ENCODE measurements at regions not wholly inside any gene's neighbourhood (a gene's known extent, or its start where the extent isn't known, plus 50 kb on each side); places are given as distances from the start of the nearest gene placed in this dataset.

DNA sequence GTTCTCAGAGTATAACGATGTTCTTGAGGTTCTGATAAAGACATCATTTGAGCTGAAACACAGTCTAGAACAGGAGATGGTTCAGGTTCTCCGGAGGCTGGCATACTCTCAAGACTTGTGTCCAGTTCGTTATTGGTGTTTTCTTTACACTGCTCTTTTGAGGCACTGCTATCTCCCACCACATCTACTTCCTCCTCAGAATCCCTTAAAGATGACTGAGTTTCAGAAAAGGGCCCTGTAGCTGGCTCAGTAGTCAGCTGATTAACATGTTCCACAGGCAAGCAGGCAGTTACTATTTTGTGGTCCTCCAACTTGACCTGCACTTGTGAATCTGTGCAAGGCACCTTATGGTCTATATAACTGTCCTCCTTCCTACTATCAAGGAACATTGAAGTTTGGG, 50.2 kb downstream of the ZZZ3 start:
- TF ChIP-seq, protein P1, sequence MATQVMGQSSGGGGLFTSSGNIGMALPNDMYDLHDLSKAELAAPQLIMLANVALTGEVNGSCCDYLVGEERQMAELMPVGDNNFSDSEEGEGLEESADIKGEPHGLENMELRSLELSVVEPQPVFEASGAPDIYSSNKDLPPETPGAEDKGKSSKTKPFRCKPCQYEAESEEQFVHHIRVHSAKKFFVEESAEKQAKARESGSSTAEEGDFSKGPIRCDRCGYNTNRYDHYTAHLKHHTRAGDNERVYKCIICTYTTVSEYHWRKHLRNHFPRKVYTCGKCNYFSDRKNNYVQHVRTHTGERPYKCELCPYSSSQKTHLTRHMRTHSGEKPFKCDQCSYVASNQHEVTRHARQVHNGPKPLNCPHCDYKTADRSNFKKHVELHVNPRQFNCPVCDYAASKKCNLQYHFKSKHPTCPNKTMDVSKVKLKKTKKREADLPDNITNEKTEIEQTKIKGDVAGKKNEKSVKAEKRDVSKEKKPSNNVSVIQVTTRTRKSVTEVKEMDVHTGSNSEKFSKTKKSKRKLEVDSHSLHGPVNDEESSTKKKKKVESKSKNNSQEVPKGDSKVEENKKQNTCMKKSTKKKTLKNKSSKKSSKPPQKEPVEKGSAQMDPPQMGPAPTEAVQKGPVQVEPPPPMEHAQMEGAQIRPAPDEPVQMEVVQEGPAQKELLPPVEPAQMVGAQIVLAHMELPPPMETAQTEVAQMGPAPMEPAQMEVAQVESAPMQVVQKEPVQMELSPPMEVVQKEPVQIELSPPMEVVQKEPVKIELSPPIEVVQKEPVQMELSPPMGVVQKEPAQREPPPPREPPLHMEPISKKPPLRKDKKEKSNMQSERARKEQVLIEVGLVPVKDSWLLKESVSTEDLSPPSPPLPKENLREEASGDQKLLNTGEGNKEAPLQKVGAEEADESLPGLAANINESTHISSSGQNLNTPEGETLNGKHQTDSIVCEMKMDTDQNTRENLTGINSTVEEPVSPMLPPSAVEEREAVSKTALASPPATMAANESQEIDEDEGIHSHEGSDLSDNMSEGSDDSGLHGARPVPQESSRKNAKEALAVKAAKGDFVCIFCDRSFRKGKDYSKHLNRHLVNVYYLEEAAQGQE (IDR thresholded peaks at IDR 0.05) = no peak
- no peak for TF ChIP-seq ESRRA (IDR thresholded peaks at IDR 0.05; ENCODE audit: borderline replicate concordance, low read length)
- no peak for TF ChIP-seq CTCF (IDR thresholded peaks at IDR 0.05)
